Ovary (tissue), 7 donors: ENCODE measurements at regions not wholly inside any gene's neighbourhood (a gene's known extent, or its start where the extent isn't known, plus 50 kb on each side); places are given as distances from the start of the nearest gene placed in this dataset.

Source experiments
- DNase-seq, 5 donors: peaks; one replicate each; pipeline ENCODE4 v3.0.0-alpha.2; 2019 to 2020
- H3K27ac ChIP-seq, 2 donors: fragments of 200-600 bp; one replicate each; pipeline versions ENCODE4 v1.5.1 to v1.8.0; 2019 to 2022
- H3K27me3 ChIP-seq: fragments of 200-600 bp; one replicate; pipeline ENCODE4 v1.8.0; 2022
- H3K36me3 ChIP-seq: fragments of 200-600 bp; sonication (generic); one replicate; pipeline ENCODE4 v1.5.1; 2019
- H3K4me1 ChIP-seq: one replicate; pipeline ENCODE4 v1.8.1; 2013; ENCODE audit warnings: mild to moderate bottlenecking, moderate library complexity; ENCODE audit not compliant: insufficient read depth
- H3K4me3 ChIP-seq: fragments of 200-600 bp; sonication (generic); one replicate; pipeline ENCODE4 v1.5.1; 2017
- H3K9me3 ChIP-seq, 2 donors: fragments of 200-600 bp in 1 of 2; sonication (generic) in 1 of 2; one replicate each; pipeline versions ENCODE4 v1.5.1 to v1.8.1; 2013 to 2019; ENCODE audit warnings: mild to moderate bottlenecking in 1 of 2, moderate library complexity in 1 of 2
- CTCF ChIP-seq, 3 donors: fragments of 450-650 bp in 2 of 3; fragments of 200-600 bp in 1 of 3; IDR thresholded peaks; one replicate each; pipeline versions ENCODE4 v1.5.1 to v1.8.0; 2016 to 2022; ENCODE audit warnings: antibody characterized with exemption in 3 of 3, mild to moderate bottlenecking in 1 of 3
- EP300 ChIP-seq: sonication (generic); formaldehyde crosslinking; IDR thresholded peaks from one replicate; pipeline ENCODE4 v1.6.1; 2017; ENCODE audit warnings: antibody characterized with exemption
- POLR2A ChIP-seq: fragments of 450-650 bp; IDR thresholded peaks from one replicate; pipeline ENCODE4 v1.6.1; 2017; ENCODE audit warnings: antibody characterized with exemption, mild to moderate bottlenecking, moderate library complexity
- WGBS, 3 donors: extraction: QIAGEN DNeasy Blood & Tissue Kit in 1 of 3; methylation state at CpG; one replicate each; pipeline versions ENCODE4 v1.1.5 to v1.1.7; 2013 to 2017; 5-methylcytosine and 5-hydroxymethylcytosine counted together
- intact Hi-C, 4 donors: fragments of 100-400 bp; cut with DNase I; formaldehyde crosslinking; loops; one replicate each; pipeline versions ENCODE4 v1.11.0 to v1.15.1; 2022 to 2023
- donor health status: DM: no; HTN: no; CAD: no; lungs with moderate emphysema.
- donor health status: DM: no; HTN: no; CAD: no.
- donor health status: Bipolar disorder and iron deficiency.
- donor health status: DM: no; HTN: no; CAD: no.
- donor health status: DM: yes; HTN: yes; CAD: no.

- no peaks in the 10 kb centered on the region for H3K36me3 ChIP-seq
- no peaks in the 10 kb centered on the region for H3K27me3 ChIP-seq
- no peak overlapping the region for H3K4me3 ChIP-seq
- H3K4me1 ChIP-seq: no peaks in the 10 kb centered on the region
- H3K27ac ChIP-seq: no peak overlapping the region
- H3K9me3 ChIP-seq: no peaks in the 10 kb centered on the region
- WGBS, 3 donors: 86 to 92% (median 89%) methylated on average over 8 of the region's 8 CpGs
- TF ChIP-seq EP300 (no peak), CTCF (IDR thresholded peaks at IDR 0.05) (no peak), POLR2A (no peak)
- intact Hi-C loops: no loop called here
- DNase-seq: no peak
Observed at GRCh38 chr6:167500961-167501360, 176.1 kb downstream of the TTLL2 start.

GRCh38 chr6:167501831-167502385, 177.0 kb downstream of the TTLL2 start:
- no peaks in the 10 kb centered on the region for H3K4me1 ChIP-seq
- intact Hi-C loops: no loop called here
- 73 to 81% (median 75%) methylated on average over 19 of the region's 19 CpGs for WGBS, 3 donors
- H3K36me3 ChIP-seq: no peaks in the 10 kb centered on the region
- H3K27me3 ChIP-seq: no peaks in the 10 kb centered on the region
- no peak overlapping the region for H3K27ac ChIP-seq
- no peaks in the 10 kb centered on the region for H3K9me3 ChIP-seq
- DNase-seq: no peak
- TF ChIP-seq EP300 (no peak), CTCF (IDR thresholded peaks at IDR 0.05) (no peak), POLR2A (no peak)
- H3K4me3 ChIP-seq: no peak overlapping the region

DNA sequence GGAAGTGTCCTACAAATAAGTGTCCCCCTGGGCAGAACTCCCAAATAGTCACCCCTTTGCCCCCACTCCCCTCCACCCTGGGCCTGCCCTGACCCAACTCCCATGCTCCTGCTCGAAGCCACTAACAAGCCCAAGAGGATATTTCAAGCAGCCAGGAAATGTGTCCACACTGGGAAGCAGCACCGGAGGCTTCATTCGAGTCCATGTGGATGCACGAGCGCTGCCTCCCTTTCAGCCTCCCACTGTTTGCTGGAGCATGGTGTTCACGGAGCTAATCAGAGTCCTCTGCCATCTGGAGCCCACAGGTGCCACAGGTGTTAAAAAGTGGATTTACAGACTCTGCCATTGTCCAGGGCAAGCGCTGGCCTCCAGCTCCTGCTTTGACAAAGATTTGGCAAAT, 177.6 kb downstream of the TTLL2 start:
- no peak for DNase-seq

DNA sequence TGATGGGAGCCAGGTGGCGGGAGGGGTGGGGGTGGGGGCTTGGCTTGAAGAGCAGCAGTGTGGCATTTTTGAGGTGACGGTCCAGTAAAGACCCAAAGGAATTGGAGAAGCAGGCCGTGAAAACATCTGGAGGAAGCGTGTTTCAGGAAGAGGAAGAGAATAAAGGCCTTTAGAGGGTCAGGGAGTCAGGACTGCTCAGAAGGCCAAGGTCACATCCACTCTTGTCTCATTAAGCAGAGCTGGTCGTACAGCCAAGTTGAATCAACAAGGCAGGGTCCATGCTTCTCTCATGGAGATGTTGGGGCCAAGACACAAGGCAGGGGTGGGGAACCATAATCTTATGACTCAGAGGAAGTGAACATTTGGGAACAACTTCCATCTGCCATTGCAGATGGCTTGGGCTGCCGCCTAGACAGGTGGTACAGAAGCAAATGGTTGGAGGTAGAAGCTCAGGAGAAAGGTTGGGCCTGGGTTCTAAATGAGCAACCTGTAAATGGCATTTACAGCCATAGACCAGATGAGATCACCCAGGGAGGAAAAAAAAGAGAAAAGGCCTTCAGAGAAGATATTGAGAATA, 179.6 kb downstream of the TTLL2 start:
- intact Hi-C loops: no loop called here

More for the DNA sequence above, 177.6 kb downstream of the TTLL2 start:
- Histone ChIP-seq H3K9me3 (no peaks in the 10 kb centered on the region), H3K36me3 (no peaks in the 10 kb centered on the region), H3K27me3 (no peaks in the 10 kb centered on the region), H3K27ac (no peak overlapping the region), H3K4me3 (no peak overlapping the region), H3K4me1 (no peaks in the 10 kb centered on the region)
- TF ChIP-seq CTCF (IDR thresholded peaks at IDR 0.05): no peak
- TF ChIP-seq POLR2A: no peak
- WGBS, 3 donors: 82 to 88% (median 84%) methylated on average over 7 of the region's 7 CpGs
- intact Hi-C loops: no loop called here

More for the DNA sequence above, 179.6 kb downstream of the TTLL2 start:
- H3K27ac ChIP-seq: no peak overlapping the region
- no peak for TF ChIP-seq POLR2A
- no peak for TF ChIP-seq EP300
- no peak for TF ChIP-seq CTCF (IDR thresholded peaks at IDR 0.05)
- H3K9me3 ChIP-seq: no peaks in the 10 kb centered on the region
- no peak overlapping the region for H3K4me3 ChIP-seq
- H3K36me3 ChIP-seq: no peaks in the 10 kb centered on the region
- WGBS, 3 donors: 73 to 78% (median 76%) methylated on average over 6 of the region's 6 CpGs
- DNase-seq: no peak
- H3K27me3 ChIP-seq: no peaks in the 10 kb centered on the region
- H3K4me1 ChIP-seq: no peaks in the 10 kb centered on the region
